IPS-NIHi7 (cell line): ENCODE measurements at regions not wholly inside any gene's neighbourhood (a gene's known extent, or its start where the extent isn't known, plus 50 kb on each side); places are given as distances from the start of the nearest gene placed in this dataset.
A peak's percentile ranks its signal among the peaks of the same experiment; 100 is the strongest.

ENCODE experiments used
- DNase-seq: peaks from one replicate; pipeline ENCODE4 v3.0.0; 2012; ENCODE audit warnings: mixed read lengths; ENCODE audit errors: extremely low spot score

DNA sequence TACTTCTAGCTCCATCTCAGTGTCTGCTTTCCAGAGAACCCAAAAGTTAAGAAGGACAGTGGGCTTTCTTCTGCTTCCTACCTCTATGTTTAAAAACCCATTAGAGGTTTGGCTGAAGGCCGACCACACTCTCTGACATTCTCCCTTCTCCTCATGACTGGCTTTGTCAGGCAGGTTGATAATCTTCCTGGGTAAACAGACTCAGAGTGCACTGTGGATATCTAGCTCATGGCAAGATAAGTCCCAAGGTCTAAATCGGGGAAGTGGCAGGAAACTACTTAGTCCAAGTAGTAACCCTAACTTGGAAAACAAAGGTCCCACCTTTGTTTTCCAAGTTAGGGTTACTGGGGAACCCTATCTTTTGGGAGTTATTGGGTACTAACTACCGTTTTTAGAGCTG lies 161.9 kb upstream of the SPAG17 start:
- no peak for DNase-seq

DNA sequence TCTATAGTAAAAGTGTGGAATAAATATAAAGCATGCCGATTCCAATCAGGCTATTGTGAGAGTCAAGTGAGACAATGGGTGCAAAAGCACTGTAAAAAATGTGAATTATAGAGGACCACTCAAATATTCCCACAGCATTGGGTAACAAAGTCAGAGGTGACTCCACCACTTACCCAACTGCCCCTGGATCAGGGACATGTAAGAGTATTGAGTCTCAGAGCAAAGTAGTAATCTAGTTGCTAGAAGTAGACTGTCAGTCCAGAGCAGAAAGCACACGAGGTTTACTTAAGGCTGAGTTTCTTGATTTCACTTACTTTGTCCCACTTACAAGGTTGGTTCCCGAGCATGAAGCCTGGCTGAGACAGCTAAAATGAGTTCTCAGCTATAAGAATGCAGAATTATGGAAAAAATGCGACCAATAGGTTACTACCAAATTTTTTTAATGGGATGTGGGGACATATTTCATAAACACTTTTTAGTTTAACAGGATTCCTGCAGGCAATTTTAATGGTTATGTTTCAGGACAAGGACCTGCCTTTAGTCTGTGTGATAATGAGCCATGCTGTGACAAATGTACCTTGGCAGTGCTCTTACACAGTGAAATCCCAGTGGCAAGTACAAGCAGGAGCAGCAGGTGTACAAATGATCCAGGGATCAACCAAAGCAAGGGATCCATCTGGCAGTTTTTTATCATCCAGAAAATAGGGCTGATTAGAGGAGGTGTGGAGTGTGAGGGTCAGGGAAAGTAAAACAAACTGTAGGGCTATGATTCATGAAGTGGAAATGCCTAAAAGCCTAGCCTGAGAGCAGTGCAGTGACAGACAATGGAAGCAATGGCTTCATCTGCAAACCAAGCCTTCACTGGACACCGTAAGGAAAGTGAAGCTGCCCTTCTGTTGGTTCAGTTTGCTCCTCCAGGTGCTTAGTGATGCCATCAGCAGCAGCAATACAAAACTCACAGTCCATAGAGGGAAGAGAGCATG lies 156.2 kb upstream of the SPAG17 start:
- DNase-seq = no peak

DNA sequence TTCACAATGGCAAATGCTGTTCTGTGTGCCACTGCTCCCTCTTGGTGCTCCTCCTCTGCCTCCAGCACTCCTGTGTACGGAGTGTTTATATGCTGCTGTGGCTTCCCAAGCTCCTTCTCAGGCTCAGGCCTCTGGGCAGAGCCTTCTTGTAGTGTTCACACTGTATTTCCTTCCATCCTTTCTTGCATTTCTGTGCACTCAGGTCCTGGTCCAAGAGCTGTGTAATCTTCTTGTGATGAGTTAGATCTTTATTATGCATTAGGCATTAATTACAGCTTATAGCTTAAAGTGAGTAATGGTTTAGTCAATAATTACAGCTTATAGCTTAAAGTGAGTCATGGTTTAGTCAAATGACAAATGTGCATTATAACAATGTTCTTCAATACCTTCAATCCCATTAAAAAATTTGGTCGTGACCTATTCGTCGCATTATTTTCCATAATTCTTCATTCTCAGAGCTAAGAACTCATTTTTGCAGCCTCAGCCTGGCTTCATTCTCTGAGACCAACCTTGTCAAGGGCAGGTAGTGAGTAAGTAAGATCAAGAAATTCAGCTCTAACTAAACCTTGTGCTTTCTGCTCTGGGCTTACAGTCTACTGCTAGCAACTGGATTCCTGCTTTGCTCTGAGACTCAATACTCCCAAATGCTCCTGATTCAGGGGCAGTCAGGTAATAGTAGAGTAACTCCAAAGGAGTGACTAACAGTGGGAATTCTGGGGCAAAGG lies 154.5 kb upstream of the SPAG17 start:
- DNase-seq = no peak

DNA sequence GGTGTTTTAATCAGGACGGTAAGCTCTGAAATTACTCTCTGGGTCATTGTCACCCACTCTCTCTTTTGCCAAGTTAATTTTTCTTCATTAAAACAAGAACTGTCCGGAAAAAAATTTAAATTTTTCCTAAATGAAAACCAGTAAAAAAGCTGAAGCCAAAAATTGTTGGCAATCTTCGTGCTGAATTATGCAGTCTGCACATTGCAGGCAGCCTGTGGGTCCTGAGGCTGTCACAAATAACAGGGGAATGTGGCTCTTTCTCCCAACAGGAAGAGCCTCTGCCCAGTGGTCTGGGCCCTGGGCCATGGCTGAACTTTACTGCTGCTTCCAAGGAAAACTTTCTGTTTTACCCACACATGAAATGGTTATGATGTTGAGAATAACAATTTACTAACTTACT lies 153.9 kb upstream of the SPAG17 start:
- DNase-seq = no peak

DNA sequence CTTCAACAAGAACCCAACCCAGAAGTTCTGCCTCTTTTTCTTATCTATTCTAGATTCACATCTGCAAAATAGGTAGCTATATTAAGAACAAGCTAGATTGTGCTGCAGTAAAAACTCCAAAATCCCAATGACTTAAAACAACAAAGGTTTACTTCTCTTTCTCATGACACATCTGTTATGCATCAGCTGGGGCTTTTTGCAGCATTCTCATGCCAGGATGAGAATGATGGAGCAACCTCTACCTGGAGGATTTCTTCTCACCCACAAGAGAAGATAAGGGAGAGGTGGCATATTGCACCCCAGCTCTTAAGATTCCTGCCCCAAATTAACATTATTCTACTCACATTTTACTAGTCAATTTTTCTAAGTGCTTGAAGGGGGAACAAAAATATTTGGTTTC lies 152.3 kb upstream of the SPAG17 start:
- no peak for DNase-seq

DNA sequence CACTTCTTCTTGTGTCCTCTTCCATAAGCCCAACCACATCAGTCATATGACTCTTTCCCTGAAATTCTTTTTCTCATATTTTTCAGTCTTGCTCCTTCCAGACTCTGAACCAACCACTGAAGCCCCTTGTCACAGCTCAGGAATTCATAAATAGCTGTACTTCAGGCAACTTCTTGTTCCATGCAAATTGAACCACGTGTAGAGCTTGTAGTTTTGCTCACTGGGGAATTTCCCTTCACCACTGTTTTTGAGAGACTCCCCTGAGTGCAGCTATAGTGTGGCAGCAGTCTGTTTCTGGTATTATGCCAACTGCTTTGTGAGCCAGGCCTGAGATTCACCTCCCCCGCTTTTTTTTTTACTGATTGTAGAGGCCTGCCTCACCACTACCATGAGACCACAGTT lies 150.3 kb upstream of the SPAG17 start:
- no peak for DNase-seq

DNA sequence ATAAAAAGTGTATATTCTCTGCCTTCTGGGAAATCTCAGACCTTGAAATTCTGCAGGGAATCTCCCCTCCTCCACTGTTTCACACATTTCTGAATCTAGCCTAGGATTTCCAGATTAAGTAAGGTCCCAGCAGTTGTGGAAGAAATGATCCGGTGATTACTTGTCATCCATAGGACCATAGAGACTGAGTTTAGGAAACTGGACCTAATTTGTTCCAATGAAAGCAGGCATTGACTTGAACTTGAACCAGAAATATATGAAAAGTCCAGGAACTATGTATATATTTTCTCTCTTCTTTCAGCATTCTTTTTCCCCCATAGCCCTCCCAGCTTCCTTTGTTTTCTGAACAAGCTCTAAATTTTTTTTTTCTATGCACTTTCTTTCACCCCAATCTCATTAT lies 149.5 kb upstream of the SPAG17 start:
- no peak for DNase-seq

DNA sequence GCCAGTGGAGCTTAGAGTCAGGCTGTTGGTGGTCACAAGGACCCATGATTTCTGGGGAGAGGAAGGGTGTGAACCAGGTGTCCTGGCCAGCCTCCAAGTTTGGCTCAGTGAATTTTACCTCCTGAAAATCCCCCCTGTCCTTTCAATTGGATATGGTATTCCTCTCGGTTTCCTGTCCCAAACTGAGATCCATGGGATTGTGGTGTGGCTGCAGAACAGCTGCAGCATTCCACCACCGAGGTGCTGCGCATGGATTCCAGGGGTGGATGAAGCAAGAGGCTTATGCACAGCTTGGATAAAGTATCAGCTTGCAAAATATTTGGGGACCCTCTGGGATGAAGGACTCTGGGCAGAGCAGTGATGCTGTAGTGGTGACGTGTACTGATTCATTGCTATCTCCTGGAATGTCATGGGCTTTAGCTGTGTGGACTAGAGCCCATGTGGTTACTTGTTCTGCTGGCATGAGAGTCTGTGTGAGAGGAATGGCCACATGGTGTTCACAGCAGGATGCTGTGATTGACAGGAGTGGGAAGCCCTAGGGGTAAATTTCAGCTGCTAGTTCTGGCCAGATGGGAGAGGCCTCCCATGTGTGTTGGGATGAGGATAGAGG lies 148.7 kb upstream of the SPAG17 start:
- peak; percentile 15 for DNase-seq

DNA sequence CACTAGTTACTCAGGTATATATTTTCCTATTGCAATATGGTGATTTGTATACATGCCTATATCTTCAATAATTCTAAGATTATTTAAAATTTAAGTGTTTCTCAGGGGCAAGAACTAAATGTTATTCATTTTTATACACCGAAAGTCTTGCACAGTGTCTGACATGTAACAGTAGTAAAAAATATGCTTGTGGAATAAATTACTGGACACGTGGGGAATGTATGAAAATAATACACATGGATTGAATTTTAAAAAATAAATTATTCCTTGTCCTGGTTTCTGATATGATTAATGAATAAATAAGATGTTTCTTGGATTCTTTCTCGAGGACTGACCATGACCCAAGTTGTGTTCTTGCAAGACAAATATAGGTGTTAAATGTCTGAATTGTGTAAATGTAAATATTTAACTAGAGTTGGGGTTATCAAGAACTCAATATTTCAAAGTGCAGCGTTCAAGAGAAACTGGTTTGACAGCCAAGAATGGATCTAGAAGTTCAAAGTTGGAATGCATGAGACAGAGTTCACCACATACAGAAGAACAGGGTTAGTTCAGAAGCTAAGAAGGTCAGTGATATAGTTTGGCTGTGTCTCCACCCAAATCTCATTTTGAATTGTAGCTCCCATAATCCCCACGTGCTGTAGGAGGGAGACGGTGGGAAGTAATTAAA lies 142.1 kb upstream of the SPAG17 start:
- no peak for DNase-seq

DNA sequence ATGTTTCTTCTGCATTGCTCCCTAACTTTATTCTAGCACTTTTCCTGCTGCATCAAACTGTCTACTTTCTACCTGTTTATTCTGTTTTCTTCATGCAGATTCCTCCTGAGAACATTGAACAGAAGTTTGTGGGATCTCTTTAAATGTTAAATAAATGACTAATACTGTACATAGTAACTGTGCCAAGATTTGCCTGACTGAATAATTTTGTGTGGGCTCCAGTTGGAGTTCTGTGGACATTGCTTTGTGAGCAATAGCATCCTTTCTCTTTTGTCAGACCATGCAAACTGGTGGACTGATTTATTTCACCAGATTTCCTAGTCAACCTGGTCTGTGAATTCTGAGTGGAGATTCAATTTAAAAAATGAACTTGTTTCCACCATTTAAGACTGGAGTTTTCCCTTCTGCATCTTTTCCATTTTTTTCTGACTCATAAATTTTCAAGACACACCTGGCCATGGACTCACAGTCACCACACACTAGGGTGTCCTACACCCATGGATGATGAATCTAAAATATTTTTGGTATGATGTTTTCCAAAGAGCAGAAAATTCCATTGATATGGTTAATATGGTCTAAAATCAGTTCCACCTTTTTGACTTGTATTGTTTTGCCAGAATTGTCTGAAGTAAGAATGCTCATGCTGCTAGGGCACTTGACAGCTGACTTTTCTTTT lies 140.7 kb upstream of the SPAG17 start:
- DNase-seq = no peak

DNA sequence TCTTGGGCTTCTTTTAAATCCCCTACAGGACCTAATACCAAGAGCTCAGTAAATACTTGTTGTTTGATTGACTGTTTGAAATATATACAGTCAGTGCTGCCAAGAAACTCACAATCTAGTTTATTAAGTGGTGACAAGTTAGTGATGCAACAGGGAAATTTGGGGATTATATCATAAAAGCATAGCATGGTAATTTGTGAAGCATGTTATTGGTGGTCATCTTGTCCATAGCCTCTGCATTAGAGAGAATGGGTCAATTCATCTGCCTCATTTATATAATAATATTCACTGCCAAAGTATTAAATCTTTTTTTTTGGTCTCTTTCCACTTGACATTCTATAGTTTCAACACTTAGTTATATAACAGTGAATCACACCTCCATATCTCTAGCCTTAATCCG lies 138.2 kb upstream of the SPAG17 start:
- no peak for DNase-seq

DNA sequence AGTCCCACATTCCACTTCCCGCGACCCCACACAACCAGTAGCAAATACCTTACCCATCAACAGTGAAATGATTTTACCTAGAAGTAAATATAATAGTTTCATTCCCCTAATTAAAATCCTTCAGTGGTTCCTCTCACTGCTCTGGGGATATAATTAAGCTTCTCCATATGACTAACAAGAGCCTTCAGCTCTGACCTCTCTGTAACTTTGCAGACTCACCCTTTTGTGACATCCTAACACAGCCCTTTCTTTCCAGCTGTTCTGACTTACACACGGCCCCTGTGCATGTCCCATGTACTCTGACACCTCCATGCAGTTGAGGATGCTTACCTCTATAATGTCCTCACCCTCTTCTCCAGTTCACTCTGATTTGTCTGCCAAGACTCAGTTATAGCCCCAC lies 137.3 kb upstream of the SPAG17 start:
- DNase-seq = no peak

DNA sequence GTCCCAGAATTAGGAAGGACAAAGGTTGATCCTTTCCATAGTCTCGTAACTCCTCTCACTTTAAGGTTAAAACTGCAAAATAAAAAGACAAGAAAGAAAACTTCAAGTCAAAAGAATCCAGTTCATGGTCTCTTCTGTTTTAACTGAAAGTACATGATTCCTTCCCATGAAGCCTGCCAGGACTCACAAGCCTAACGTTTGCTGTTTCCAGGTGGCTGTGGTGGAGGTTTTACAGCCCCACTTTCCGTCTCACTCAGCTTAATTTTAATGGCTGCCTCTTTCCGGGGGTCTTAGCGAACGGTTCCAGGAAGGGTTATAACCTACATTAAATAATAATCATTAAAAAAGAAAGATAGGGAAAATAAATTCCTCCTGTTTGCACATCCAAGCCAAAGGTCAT lies 136.8 kb upstream of the SPAG17 start:
- DNase-seq = no peak

DNA sequence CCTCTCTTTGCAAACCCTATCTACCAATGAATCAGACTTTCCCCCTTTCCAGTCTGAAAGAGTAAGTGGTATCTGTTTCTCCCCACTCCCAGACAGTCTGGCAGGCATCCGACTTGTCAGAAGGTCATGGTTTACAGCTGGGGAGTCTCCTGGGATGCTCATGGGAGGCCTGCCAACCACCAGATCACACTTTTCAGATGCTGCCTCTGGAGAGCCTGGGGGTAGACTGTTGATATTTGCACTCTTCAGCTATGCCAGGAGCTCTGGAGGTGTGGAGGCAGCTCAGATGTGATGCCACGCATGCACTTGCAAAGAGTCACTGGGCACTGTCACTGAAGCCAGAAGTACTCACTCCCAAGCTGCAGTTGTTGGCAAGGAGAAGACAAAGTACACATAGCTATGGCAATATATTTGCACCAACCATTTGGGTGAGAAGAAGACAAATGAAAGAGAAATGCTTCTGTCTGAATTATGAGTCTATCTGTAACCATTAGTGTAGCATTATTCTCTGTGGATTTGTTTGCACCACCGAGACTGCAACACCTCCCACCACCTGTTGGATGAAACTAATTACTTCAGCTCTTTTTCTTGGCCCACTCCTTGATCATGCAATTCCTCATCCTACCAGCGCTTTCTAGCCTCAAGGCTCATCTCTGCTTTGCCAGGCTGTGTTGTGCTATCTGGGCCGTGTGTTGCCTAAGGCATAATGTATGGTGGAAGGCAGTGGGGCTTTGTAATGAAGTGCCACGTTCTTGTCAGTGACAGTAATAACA lies 133.0 kb upstream of the SPAG17 start:
- no peak for DNase-seq

DNA sequence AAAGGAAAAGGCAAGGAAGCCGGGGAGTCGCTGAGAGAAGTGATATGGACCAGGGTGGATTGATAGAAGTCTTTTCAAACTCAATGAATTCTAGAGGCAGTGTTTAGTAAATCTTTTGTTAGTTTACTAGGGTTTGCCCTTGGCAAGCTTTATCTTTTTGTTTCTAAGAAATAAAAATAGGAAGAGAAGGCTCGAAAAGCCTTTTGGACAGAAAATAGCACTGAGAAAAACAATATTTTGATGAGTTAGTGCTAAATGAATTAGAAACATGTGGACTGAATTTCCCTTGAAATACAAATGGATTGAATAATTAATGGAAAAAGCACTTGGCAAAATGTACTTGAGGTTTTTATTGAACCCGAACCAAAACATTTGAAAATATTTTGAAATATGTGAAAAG lies 121.8 kb upstream of the SPAG17 start:
- DNase-seq = no peak

DNA sequence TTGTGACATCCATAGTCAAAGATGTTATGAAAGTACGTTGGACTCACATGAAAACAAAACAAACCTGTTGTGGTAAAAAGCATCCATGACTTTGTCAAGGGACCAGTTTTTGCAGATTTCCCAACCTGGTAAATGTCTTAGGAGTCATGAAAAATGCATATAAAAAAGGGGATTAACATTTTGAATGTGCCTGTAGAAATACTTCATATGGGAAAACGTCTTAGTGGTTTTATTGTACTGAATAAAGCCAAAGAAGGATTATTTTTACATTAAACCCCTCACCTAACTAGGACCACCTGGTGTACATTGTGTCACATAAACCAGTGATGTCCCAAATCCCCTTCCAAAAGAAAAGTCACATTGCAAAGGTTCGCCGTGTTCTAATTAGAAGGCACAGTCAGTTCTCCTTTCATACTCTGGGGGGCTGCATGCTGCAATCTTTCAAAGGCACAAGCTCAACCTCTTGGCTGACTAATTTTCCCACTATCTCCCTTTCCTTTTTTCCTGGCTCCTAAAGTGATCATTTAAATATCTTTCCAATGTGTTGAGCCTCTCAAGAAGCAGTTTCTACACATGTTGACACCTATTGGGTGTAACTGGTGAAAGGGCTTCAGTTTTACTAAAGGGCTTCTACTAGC lies 119.8 kb upstream of the SPAG17 start:
- peak; percentile 41 for DNase-seq

DNA sequence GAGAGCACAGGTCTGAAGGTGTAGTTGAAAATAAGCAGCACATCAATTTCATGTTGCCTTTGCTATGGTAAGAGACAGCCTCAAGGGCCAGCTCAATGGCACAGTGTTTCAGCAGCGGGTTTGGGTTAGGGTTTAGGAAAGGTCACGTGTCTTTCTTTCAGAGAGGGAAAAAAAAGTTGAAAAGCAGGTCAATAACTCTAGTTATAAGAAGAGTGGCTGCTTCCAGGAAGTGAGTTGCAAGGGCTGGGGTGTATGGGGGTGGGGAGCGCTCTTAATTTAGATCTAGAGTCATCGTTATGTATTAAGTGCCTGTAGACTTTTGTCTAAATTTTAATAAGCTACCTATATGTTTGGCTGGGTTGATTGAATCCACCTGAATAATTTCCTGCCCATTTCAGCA lies 118.5 kb upstream of the SPAG17 start:
- no peak for DNase-seq

DNA sequence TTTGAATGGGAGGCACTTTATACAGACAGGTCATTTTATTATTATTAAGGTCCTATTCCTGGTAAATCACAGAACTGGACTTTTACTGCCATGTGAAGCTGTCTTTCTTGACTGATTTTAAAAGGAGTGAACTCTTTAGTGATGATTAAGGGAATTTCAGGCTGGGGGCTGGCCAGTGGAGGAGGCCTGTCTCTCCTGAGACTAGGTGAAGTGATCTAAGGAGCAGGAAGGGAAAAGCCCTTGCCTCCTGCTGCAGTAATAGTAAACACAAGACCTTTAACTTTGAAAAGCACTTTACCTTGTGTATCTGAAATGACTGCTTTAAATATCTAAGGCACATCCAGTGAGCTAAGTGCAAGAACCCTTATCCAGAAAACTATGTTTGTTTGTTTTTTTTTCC lies 118.0 kb upstream of the SPAG17 start:
- no peak for DNase-seq

DNA sequence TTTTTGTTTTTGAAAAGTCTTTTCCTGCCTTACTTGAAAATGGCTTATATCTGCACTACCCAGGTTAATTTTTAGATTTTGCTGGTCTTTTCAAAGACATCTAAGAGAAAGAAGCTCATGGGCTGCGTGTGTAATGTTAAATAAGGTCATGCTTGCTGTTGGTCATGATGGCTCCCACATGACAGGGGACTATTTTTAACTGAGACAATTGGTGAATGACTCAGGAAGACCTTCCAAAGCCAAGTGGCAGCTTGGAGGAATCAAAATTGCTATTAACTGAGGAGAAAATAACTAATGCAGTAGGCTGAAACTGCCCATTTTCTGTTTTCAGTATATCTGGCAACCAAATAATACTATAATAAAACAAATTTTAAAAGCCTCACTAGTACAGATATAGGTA lies 117.1 kb upstream of the SPAG17 start:
- no peak for DNase-seq

DNA sequence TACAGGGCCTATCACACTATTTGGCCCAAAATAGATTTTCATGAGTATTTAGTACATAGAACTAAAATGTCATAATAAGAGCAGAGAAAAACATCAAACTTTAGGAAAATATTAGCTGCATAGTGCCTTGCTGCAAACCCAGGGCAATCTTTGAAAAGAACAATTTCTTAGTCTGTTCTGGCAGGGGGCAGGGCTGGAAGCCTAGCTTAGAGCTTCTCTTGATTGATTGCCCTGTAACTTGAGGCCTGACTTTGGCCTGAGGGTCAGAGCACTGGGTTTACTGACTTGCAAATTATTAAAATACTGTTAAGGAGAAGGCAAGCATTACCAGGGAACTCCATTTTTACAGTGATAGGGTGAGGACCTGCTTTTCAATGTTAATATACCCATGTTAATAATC lies 115.8 kb upstream of the SPAG17 start:
- peak; percentile 26 for DNase-seq
